ENCODE measurements at regions not wholly inside any gene's neighbourhood (a gene's known extent, or its start where the extent isn't known, plus 50 kb on each side); places are given as distances from the start of the nearest gene placed in this dataset.

DNA sequence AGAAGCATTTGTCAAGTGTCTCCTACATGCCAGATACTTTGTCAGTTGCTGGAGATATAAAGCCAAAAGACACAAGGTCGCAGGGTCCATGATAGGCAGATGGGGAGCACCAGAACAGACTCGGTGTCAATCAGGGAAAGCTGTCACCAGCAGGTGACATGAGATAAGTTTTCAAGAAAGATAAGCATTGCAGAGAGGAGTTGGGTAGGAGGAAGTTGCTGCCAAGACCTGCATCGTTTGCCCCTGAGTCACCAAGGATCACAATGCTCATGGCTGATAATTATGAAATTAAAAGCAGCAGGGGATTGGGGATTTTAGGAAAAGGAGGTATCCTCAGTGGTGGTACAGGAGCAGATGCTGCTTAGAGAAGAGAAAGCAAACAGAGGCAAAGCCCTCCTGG, 551.1 kb upstream of the CDH11 start:
- Histone ChIP-seq H4K20me1 (ENCODE audit: control insufficient read depth, insufficient read depth, low read length, poor library complexity, severe bottlenecking) (no peaks in the 10 kb centered on the region), H3K9ac (ENCODE audit: low read length) (no peak overlapping the region), H2AFZ (ENCODE audit: insufficient read depth, low read depth, low read length, poor library complexity, severe bottlenecking) (no peak overlapping the region), H3K4me3 (ENCODE audit: control extremely low read depth in 1 of 5, extremely low read depth in 1 of 5, insufficient read depth in 1 of 5, low read depth in 2 of 5, low read length in 4 of 5) (no peak overlapping the region), H3K27ac (ENCODE audit: low read length in 2 of 2) (no peak overlapping the region), H3K36me3 (replicated peaks in 1 of 2; ENCODE audit: control extremely low read depth in 1 of 2, control insufficient read depth in 1 of 2, extremely low read depth in 1 of 2, insufficient read depth in 2 of 2, low read length in 1 of 2) (no peaks in the 10 kb centered on the region), H3K27me3 (replicated peaks in 1 of 4; ENCODE audit: control extremely low read depth in 1 of 4, control insufficient read depth in 3 of 4, insufficient read depth in 4 of 4, low read length in 3 of 4) (no peaks in the 10 kb centered on the region), H3K79me2 (ENCODE audit: control insufficient read depth, insufficient read depth, low read length) (no peaks in the 10 kb centered on the region), H3K9me3 (ENCODE audit: control extremely low read depth in 1 of 3, control insufficient read depth in 2 of 3, insufficient read depth in 1 of 3, low read length in 2 of 3) (peaks cover 0 to 2% (median 0%) of the 10 kb centered on the region in 3 donors), H3K4me2 (replicated peaks; ENCODE audit: low read depth, low read length, poor library complexity, severe bottlenecking) (no peak overlapping the region), H3K4me1 (ENCODE audit: control insufficient read depth in 2 of 2, insufficient read depth in 2 of 2, low read length in 2 of 2) (no peaks in the 10 kb centered on the region)
- H3K27me3 Mint-ChIP-seq, result no peaks in the 10 kb centered on the region
- intact Hi-C loops (cut with micrococcal nuclease), result no loop called here
- H3K4me3 Mint-ChIP-seq, result no peak overlapping the region
- ChIA-PET CTCF (no interaction called here), POLR2A (no interaction called here)
- no peak for DNase-seq
- no peak for ATAC-seq (ENCODE audit: low read depth)
- H3K27ac Mint-ChIP-seq, result no peak overlapping the region
- TF ChIP-seq EZH2 (IDR thresholded peaks at IDR 0.05; ENCODE audit: borderline replicate concordance, insufficient read depth, low read depth, low read length, poor library complexity, severe bottlenecking), result no peak
- 29% methylated on average over 2 of the region's 3 CpGs for WGBS (ENCODE audit: insufficient coverage)
- H3K9me3 Mint-ChIP-seq (ENCODE audit: insufficient read depth), result no peaks in the 10 kb centered on the region
- no peaks in the 10 kb centered on the region for H3K4me1 Mint-ChIP-seq

DNA sequence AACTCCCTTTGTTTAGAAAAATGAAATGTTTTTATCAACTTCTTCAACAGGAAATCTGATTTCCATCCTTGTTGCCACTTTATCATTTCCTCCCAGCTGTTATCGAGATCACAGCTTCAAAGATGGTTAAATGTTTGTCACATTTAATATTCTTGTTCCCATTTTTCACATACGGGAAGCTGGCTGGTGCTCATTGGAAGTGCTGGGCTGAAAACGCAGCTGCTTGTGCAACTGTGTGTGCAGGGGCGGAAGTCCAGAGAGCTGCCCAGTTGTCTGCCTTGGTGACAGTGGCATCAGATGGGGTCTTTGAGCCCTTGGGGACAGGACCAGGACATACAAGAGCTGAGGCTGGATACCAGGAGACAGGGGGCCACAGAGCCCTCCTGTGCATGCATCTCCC, 549.2 kb upstream of the CDH11 start:
- Histone ChIP-seq H3K27me3 (replicated peaks in 1 of 4; ENCODE audit: control extremely low read depth in 1 of 4, control insufficient read depth in 3 of 4, insufficient read depth in 4 of 4, low read length in 3 of 4) (no peaks in the 10 kb centered on the region), H3K9ac (ENCODE audit: low read length) (no peak overlapping the region), H4K20me1 (ENCODE audit: control insufficient read depth, insufficient read depth, low read length, poor library complexity, severe bottlenecking) (no peaks in the 10 kb centered on the region), H2AFZ (ENCODE audit: insufficient read depth, low read depth, low read length, poor library complexity, severe bottlenecking) (no peak overlapping the region), H3K4me3 (ENCODE audit: control extremely low read depth in 1 of 5, extremely low read depth in 1 of 5, insufficient read depth in 1 of 5, low read depth in 2 of 5, low read length in 4 of 5) (no peak overlapping the region), H3K36me3 (replicated peaks in 1 of 2; ENCODE audit: control extremely low read depth in 1 of 2, control insufficient read depth in 1 of 2, extremely low read depth in 1 of 2, insufficient read depth in 2 of 2, low read length in 1 of 2) (no peaks in the 10 kb centered on the region), H3K79me2 (ENCODE audit: control insufficient read depth, insufficient read depth, low read length) (no peaks in the 10 kb centered on the region), H3K4me1 (ENCODE audit: control insufficient read depth in 2 of 2, insufficient read depth in 2 of 2, low read length in 2 of 2) (no peaks in the 10 kb centered on the region), H3K9me3 (ENCODE audit: control extremely low read depth in 1 of 3, control insufficient read depth in 2 of 3, insufficient read depth in 1 of 3, low read length in 2 of 3) (peaks cover 0 to 6% (median 0%) of the 10 kb centered on the region in 3 donors), H3K4me2 (replicated peaks; ENCODE audit: low read depth, low read length, poor library complexity, severe bottlenecking) (no peak overlapping the region), H3K27ac (ENCODE audit: low read length in 2 of 2) (no peak overlapping the region)
- no peak for TF ChIP-seq CTCF (IDR thresholded peaks at IDR 0.05)
- TF ChIP-seq EZH2 (IDR thresholded peaks at IDR 0.05; ENCODE audit: borderline replicate concordance, insufficient read depth, low read depth, low read length, poor library complexity, severe bottlenecking), result no peak
- H3K4me3 Mint-ChIP-seq, result no peak overlapping the region
- POLR2A ChIA-PET, result no interaction called here
- H3K27me3 Mint-ChIP-seq, result no peaks in the 10 kb centered on the region
- no peak for DNase-seq
- H3K27ac Mint-ChIP-seq, result no peak overlapping the region
- no peaks in the 10 kb centered on the region for H3K9me3 Mint-ChIP-seq (ENCODE audit: insufficient read depth)
- ATAC-seq (ENCODE audit: low read depth), result no peak
- CTCF ChIA-PET, result no interaction called here
- 34% methylated on average over 3 of the region's 4 CpGs for WGBS (ENCODE audit: insufficient coverage)
- H3K4me1 Mint-ChIP-seq, result no peaks in the 10 kb centered on the region
- intact Hi-C loops (cut with micrococcal nuclease), result no loop called here
